K562 (cell line): ENCODE measurements at regions not wholly inside any gene's neighbourhood (a gene's known extent, or its start where the extent isn't known, plus 50 kb on each side); places are given as distances from the start of the nearest gene placed in this dataset.

Experiments
- TF ChIP-seq, protein P1 (sequence below): fragments of 450-650 bp; IDR thresholded peaks from 2 replicates; pipeline ENCODE4 v1.6.1; 2016; ENCODE audit warnings: mild to moderate bottlenecking, moderate library complexity

DNA sequence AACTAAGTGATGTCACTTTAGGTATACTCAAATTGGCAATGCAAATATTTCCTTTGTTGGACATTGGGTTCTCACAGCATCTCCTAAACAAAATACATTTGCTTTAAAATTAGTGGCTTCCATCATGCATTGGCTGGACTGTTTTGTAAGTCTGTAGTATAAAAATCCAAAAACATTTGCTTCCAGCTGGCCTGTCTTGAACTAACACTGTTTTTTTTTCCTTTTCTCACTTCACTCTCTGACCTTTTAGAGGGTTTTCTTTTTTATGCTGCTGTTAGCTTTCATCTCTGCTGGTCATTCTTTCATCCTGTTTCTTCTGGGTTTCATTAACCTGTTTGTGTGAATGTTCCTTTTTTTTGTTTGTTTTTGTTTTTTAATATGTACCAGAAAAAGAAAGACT, 121.7 kb upstream of the MLIP start (continued):
- TF ChIP-seq, protein P1, sequence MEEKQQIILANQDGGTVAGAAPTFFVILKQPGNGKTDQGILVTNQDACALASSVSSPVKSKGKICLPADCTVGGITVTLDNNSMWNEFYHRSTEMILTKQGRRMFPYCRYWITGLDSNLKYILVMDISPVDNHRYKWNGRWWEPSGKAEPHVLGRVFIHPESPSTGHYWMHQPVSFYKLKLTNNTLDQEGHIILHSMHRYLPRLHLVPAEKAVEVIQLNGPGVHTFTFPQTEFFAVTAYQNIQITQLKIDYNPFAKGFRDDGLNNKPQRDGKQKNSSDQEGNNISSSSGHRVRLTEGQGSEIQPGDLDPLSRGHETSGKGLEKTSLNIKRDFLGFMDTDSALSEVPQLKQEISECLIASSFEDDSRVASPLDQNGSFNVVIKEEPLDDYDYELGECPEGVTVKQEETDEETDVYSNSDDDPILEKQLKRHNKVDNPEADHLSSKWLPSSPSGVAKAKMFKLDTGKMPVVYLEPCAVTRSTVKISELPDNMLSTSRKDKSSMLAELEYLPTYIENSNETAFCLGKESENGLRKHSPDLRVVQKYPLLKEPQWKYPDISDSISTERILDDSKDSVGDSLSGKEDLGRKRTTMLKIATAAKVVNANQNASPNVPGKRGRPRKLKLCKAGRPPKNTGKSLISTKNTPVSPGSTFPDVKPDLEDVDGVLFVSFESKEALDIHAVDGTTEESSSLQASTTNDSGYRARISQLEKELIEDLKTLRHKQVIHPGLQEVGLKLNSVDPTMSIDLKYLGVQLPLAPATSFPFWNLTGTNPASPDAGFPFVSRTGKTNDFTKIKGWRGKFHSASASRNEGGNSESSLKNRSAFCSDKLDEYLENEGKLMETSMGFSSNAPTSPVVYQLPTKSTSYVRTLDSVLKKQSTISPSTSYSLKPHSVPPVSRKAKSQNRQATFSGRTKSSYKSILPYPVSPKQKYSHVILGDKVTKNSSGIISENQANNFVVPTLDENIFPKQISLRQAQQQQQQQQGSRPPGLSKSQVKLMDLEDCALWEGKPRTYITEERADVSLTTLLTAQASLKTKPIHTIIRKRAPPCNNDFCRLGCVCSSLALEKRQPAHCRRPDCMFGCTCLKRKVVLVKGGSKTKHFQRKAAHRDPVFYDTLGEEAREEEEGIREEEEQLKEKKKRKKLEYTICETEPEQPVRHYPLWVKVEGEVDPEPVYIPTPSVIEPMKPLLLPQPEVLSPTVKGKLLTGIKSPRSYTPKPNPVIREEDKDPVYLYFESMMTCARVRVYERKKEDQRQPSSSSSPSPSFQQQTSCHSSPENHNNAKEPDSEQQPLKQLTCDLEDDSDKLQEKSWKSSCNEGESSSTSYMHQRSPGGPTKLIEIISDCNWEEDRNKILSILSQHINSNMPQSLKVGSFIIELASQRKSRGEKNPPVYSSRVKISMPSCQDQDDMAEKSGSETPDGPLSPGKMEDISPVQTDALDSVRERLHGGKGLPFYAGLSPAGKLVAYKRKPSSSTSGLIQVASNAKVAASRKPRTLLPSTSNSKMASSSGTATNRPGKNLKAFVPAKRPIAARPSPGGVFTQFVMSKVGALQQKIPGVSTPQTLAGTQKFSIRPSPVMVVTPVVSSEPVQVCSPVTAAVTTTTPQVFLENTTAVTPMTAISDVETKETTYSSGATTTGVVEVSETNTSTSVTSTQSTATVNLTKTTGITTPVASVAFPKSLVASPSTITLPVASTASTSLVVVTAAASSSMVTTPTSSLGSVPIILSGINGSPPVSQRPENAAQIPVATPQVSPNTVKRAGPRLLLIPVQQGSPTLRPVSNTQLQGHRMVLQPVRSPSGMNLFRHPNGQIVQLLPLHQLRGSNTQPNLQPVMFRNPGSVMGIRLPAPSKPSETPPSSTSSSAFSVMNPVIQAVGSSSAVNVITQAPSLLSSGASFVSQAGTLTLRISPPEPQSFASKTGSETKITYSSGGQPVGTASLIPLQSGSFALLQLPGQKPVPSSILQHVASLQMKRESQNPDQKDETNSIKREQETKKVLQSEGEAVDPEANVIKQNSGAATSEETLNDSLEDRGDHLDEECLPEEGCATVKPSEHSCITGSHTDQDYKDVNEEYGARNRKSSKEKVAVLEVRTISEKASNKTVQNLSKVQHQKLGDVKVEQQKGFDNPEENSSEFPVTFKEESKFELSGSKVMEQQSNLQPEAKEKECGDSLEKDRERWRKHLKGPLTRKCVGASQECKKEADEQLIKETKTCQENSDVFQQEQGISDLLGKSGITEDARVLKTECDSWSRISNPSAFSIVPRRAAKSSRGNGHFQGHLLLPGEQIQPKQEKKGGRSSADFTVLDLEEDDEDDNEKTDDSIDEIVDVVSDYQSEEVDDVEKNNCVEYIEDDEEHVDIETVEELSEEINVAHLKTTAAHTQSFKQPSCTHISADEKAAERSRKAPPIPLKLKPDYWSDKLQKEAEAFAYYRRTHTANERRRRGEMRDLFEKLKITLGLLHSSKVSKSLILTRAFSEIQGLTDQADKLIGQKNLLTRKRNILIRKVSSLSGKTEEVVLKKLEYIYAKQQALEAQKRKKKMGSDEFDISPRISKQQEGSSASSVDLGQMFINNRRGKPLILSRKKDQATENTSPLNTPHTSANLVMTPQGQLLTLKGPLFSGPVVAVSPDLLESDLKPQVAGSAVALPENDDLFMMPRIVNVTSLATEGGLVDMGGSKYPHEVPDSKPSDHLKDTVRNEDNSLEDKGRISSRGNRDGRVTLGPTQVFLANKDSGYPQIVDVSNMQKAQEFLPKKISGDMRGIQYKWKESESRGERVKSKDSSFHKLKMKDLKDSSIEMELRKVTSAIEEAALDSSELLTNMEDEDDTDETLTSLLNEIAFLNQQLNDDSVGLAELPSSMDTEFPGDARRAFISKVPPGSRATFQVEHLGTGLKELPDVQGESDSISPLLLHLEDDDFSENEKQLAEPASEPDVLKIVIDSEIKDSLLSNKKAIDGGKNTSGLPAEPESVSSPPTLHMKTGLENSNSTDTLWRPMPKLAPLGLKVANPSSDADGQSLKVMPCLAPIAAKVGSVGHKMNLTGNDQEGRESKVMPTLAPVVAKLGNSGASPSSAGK: no peak
